GM20000 (cell line): ENCODE measurements at regions not wholly inside any gene's neighbourhood (a gene's known extent, or its start where the extent isn't known, plus 50 kb on each side); places are given as distances from the start of the nearest gene placed in this dataset.

Experiments used
- DNase-seq: peaks from one replicate; pipeline ENCODE4 v3.0.0; 2012; ENCODE audit warnings: low spot score
- TF ChIP-seq, protein P1 (sequence below): IDR thresholded peaks from 2 replicates; pipeline ENCODE4 v1.5.1; 2012; ENCODE audit warnings: mild to moderate bottlenecking, control low read depth; ENCODE audit errors: extremely low read depth, missing control alignments

DNA sequence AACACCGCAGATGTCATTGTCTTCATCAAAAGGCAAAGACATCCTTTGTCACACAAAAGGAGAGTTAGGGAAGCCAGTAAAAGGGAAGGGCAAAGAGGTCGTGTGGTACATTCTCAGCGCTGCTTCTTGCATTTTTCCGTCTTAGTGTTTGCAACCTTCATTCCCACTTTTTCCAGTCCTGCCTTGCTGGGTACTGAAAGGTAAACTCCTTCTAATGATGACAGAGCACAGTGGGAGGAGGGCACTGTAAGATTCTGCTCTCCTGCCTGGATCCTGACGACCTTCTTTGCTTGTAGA is 424.3 kb upstream of the MEX3C start:
- DNase-seq = no peak
- TF ChIP-seq, protein P1, sequence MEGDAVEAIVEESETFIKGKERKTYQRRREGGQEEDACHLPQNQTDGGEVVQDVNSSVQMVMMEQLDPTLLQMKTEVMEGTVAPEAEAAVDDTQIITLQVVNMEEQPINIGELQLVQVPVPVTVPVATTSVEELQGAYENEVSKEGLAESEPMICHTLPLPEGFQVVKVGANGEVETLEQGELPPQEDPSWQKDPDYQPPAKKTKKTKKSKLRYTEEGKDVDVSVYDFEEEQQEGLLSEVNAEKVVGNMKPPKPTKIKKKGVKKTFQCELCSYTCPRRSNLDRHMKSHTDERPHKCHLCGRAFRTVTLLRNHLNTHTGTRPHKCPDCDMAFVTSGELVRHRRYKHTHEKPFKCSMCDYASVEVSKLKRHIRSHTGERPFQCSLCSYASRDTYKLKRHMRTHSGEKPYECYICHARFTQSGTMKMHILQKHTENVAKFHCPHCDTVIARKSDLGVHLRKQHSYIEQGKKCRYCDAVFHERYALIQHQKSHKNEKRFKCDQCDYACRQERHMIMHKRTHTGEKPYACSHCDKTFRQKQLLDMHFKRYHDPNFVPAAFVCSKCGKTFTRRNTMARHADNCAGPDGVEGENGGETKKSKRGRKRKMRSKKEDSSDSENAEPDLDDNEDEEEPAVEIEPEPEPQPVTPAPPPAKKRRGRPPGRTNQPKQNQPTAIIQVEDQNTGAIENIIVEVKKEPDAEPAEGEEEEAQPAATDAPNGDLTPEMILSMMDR = no peak

DNA sequence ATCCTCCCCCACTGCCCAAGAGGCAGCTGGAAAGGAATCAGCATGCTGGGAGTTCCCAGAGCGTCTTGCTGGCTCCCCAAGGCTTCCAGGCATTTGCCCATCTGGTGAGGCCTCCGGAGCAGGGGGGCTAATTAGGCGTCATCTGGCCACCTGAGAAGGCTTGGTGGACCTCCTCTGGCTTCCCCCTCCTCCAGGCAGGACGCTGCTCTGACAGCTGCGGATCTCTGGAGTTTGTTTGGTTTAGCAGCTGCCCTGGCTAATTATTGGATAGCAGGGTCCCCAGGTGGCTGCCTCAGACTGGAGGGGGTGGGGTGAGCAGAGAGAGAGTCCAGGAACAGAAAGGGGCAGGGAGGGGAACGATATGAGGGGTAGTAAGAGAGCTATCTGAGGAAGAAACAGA is 425.2 kb upstream of the MEX3C start:
- DNase-seq = no peak
- TF ChIP-seq, protein P1 = no peak

DNA sequence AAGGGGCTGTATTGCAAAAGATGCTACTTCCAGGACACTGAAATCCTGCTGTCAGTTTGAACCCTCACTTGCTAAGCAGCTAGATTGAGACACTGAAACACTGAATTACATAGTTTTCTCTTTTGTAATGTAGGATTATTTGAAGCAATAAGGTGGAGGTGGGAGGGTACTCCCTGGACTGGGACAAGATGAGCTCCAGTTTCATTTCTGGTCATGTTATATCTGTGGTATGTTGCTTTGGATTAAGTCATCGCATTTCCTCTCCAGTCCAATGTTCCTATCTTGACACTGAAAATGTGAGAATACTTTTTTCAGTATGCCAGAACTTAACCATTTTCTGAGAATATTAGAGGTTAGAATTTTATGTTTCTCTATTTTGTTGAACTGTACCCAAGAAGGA is 426.2 kb upstream of the MEX3C start:
- TF ChIP-seq, protein P1 = no peak
- no peak for DNase-seq

DNA sequence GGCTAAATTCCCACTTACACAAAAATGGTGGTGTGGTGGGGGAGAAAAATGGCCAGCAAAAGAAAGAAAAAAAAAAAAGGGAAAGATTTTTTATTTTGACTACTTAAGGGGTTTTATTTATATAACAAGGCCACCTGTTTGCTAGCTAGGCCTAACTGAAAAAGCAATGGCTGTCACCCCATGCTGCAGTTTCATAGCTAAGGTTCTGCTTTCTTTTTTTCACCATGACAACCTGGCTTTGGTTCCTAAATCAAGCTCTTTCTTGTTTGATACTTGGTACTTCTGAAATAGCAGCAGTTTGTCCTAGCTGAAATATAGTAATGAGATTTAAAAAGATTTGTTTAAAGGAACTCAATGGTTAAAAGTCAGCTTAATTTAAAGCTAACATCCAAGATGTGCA is 433.2 kb upstream of the MEX3C start:
- TF ChIP-seq, protein P1 = no peak

DNA sequence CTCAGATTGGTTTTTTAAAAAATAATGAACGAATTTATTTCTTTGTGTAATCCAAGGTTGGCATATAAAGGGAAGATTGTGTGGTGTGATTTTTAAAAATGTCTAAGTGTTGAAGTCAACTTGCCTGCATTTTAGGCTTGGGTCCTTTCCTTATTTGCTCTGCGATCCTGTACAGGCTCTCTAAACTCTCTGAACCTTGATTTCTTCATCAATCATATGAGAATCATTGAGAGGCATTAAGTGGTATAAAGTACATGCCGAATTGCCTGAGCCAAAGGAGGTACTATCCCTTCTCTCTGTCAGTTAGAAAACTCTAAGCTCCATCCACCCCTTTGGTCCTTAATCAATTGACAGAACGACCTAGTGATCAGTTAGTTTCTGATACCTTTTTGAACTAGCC is 440.4 kb upstream of the MEX3C start:
- TF ChIP-seq, protein P1 = no peak
- DNase-seq = no peak

More for the DNA sequence above, 433.2 kb upstream of the MEX3C start:
- DNase-seq = no peak

DNA sequence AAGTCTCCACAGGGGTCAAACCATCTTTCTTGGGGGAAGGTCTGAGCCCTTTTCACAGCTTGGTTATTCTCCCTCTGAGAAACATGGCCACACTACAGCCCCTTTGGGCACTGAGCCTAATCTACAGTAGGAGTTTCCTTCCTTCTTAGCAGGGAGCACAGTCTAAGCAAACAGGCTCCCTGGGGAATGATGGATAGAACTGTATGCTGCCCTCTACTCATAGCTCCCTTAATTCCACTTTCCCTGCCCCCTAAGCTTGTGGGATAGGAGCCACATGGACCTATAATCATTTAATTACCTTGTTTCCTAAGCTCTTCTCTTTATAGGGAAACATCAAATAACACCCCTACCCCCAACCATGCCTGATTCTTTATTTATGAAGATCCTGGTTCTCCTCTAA is 442.1 kb upstream of the MEX3C start:
- DNase-seq = no peak
- TF ChIP-seq, protein P1 = no peak

DNA sequence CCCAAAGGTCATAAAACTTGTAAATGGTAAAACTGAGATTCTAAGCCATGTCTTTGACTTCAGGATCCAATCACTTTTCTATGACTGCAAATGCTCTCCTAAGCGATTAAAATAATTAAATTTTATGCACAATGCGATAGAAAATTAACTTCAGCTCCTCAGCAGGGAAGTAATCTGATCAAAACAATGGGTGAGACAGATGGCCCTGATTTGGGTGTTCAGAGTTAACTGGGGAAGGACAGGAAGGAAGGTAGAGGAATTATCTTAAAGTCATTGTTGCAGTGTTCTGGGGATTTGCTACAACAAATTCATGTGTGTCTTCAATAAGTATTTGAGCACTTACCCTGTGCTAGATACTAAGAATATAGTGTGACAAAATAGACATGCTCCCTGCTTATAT is 446.0 kb upstream of the MEX3C start:
- TF ChIP-seq, protein P1 = no peak
- no peak for DNase-seq
